HG03442 (cell line): ENCODE measurements at regions not wholly inside any gene's neighbourhood (a gene's known extent, or its start where the extent isn't known, plus 50 kb on each side); places are given as distances from the start of the nearest gene placed in this dataset.
"Not testable (repeated sequence)": the region's sequence is repeated elsewhere in the genome, so short reads cannot be mapped to it uniquely, and the experiment has no call there.

ENCODE experiments used
- ATAC-seq: cut with Tn5 transposase; IDR thresholded peaks from one replicate; pipeline ENCODE4 v1.9.1; 2021; ENCODE audit warnings: mild to moderate bottlenecking, moderate library complexity; ENCODE audit not compliant: unreplicated experiment

DNA sequence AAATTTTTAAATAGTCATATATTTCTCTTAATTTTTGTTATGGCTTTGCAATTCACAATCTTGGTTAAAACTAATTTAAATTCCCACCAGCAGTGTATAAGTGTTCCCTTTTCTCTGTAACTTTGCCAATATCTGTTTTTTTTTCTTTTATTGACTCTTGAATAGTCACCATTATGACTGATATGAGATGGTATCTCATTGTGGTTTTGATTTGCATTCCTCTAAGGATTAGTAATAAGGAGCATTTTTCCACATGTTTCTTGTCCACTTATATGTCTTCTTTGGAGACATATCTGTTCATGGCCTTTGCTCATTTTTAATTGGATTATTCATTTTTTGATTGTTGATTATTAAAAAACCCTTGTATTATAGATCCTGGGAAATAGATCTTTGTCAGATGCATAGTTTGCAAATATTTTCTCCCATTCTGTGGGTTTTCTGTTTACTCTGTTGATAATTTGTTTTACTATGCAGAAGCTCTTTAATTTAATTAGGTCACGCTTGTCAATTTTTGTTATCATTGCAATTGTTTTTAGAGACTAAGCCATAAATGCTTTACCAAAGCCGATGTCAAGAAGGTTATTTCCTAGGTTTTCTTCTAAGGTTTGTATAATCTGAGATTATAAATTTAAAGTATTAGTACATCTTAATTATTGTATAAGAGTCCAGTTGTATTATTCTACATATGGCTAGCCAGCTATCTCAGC, 610.9 kb downstream of the CHSY3 start:
- no peak for ATAC-seq

DNA sequence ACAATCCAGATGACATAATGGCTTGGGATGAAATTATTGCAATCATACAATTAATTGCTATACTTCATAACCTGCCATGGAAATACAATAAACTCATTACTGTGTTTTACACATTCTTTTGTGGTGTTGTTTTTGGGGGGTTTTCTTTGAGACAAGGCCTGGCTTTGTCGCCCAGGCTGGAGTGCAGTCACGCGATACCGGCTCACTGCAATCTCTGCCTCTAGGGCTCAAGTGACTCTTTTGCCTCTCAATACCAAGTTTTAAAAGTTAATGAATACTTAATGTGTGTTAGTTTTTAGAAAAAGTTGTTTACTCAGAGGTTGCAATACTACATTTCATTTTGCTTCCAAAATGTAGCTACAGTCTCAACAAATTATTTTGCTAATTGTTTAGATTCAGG, 598.4 kb downstream of the CHSY3 start:
- no peak for ATAC-seq

DNA sequence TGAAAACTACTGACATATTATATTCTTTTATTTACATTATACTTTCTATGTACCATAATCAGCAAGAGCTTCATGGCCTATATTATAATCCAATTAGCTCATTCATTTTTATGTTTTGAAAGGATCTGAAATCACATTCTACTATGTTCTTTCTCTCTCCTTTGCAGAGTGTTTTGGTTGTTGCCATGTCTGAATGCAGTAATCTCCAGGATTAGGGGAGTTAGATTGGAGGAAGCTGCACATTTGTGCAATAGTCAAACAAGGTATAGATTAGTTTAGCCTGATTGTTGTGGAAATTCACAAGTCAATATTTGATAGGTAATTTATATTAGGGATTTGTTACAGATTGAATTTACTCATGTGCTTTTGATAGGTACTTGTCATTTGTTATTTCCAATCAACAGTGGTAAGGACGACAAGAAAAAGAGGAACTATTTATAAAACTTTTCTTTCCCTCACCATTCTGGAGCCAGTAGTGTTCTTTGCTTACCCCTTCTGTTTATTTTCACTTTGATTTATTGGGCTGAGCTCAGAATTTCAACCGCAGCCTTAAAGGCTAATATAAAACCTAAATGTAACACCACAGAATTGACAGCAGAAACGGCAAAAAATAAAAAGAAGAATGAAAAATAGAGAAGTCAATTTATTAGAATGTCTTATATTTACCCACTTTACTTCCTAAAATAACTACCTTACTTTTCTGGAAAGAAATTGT, 597.0 kb downstream of the CHSY3 start:
- no peak for ATAC-seq

DNA sequence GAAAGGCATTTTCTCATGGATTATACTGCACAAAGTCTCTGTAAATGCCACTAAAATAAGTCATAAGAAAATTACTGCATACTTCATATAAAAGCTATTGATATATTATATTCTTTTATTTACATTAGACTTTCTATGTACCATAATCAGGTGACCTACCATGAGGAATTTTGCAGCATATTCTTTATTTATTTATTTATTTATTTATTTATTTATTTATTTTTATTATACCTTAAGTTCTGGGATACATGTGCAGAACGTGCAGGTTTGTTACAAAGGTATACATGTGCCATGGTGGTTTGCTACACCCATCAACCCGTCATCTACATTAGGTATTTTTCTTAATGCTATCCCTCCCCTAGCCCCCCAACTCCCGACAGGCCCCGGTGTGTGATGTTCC, 596.2 kb downstream of the CHSY3 start:
- ATAC-seq = not testable (repeated sequence)

DNA sequence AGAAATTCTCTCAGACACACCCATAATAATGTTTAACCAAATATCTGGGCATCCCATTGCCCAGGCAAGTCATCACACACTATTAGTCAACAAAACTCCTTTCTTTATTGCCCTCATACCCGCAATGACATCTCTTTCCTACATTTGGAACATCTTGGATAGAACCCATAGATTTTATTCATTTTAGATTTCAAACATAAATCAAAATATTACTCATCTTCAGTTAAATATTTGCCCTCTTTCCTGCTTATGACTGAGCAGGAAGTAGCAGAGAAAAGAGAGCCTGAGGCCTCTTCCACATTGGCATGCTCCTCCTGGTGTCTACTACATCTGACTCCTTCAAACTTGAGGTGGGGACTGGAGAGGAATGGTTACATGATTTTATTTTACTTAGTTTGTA, 592.0 kb downstream of the CHSY3 start:
- no peak for ATAC-seq

DNA sequence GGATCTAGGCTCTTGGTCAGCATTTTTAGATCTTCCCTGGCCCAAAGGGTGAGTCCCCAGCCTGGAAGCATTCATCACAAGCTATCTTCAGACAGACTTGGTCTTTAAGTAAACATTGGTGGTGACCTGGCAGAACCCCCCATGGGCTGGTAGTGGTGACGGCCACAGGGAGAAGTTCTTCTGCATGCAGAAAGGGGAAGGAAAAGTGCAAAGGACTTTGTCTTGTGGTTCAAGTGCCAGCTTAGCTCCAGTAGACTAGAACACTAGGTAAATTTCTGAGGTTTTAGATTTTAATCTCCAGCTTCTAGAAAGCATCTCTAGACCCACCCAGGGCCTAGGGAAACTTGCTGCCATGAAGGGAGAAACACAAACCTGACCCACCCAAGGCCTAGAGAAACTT, 584.0 kb downstream of the CHSY3 start:
- no peak for ATAC-seq

DNA sequence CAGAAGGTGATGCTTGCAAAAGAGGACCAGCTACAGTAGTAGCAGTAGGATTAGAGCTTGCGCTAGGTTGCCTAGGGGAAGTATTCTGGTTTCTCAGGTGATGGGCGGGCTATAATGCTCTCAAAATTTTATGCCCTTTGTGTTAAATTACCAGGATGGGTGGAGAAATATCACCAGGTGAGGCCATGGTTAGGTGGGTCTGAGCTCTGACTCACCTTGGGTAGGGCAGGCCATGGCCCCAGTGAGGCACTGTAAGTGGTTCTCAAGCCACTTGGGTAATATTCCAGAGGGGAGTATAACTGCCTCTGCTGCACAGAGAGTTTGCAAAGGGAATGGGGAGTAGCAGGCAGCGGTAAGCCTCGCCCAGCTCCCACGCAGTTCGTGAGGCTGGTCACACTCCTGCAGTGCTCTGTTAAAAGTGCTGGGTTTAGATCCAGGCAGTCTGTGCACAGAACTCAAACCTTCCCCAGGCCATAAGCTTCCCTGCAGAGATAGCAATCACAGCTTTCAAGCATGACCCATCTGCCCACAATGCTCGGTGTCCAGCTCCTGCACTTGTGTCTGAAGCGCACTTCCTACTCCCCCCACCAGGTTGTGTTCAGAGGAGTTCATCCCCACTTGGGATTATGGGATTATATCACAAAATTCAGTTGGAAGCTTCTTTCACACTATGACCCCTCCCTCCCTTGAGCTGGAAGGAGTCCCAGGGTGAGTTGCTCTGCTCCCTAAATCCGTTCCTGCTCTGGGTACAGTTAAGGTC, 575.0 kb downstream of the CHSY3 start:
- no peak for ATAC-seq

DNA sequence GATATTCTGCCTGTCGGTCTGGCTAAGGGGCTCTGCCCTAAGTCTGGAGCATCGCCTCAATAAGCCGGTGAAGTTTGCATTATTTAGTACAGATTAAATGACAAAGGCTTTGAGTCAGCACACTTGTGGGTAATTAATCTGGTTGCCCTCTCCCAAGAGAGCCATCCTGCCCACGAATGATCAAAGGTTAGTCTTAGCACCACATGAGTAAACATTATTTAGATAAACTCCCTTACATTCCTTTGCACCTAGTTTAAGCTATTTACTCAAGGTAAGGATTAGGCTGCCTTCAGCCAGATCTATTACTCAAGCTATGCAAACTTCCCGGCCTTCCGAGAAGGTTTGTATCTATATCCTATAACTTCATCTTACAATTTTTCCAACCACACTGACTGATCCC, 572.1 kb downstream of the CHSY3 start:
- no peak for ATAC-seq

DNA sequence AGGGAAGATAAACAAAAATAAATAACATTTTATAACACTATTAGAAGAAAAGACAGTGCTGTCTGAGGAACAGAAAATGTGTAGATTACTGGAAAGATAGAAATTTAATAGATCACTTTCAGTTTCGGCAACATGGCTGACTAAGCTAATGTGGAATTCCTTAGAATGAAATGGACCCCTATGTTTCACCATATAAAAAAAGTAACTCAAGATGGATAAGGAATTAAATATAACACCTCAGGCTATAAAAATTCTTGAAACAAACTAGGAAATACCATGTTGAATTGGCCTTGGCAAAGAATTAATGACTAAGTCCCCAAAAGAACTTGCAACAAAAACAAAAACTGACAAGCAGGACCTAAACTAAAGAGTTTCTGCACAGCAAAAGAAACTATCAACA, 558.3 kb downstream of the CHSY3 start:
- no peak for ATAC-seq

DNA sequence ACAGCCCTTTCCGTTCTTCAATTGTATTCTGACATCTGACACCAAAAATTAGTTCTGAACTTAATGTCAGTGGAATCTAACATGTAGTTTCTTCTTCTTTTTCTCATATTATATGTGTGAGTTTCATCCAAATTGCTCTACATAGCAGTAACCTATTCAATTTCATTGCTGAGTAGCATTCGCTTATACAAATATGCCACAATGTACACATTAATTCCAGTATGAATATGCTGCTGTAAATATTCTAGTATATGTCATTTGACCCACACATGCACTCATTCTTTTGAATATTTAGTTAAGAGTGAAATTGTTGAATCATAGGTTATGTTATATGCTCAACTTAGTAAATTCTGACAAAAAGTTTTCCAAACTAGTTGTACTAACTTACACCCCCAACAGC, 550.9 kb downstream of the CHSY3 start:
- ATAC-seq = no peak

DNA sequence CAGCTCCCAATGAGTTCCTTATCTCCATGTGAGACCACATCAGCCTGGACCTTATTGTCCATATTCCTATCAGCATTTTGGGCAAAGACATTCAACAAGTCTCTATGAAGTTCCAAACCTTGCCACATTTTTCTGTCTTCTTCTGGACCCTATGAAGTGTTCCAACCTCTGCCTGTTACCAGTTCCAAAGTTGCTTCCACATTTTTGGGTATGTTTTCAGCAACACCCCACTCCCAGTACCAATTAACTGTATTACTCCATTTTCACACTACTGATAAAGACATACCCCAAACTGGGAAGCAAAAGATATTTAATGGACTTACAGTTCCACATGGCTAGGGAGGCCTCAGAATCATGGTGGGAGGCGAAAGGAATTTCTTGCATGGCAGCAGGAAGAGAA, 548.5 kb downstream of the CHSY3 start:
- no peak for ATAC-seq

DNA sequence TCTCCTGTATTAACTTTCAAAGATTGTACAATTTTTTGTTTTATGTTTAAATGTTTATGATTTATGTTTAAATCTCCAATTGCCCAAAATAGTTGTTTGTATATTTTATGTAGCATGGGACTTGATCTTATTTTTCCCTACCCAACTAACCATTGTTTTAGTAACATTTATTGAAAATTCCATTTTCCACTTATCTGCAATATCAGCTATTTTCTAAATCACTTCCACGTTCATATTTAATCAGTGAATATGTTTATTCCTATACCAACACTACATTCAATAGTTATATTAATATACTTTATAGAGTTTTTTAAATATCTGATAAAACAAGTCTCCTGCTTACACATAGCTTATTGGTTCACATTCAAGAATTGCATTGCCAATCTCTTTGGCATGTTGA, 532.2 kb downstream of the CHSY3 start:
- ATAC-seq = no peak

DNA sequence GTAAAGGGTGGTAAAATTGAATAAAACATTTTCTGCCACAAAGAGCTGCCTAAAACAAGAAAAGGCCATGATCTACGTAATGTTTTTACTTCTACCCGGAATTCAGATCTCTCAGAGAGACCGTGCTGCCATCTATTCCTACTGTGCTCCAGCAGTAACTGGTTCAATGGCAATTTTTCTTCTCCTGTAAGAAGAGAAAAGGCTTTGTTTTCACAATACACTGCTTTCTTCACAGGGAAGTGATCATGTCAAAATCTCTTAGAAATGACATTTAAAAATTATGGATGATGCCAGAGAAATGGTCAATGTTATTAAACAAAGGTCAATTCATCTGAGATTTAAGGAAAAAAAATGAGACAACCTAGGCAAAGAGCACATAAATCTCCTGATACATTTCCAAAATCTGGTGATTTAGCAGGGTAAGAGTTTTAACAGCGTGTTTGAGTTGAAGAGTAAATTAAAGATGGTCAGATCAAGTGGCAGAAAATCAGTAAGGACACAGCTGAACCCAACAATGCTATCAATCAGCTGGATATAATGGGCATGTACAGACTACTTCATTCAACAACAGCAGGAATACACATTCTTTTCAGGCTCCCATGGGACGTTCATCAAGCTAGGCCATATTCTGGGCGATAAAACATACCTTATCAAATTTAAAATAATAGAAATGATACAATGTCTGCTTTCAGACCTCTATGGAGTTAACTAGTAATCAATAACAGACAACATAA, 523.1 kb downstream of the CHSY3 start:
- no peak for ATAC-seq

DNA sequence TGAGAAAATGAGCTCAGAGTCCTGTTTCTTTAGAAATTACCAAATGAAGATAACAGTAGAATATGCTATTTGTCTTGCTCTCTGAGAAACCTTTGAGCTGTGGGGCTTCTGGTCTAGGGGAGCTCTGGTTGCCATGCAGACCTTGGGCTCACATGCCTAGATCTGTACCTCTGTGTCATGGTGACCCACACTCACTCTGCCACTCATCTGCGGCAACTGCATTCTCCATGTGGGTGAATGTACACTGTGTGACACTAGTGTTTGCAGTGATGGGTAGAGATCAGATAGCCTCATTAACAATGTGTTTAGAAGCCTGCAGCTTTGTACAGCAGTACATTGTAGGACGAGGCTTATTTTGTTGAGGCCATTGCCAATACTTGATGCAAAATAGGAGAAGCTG, 521.2 kb downstream of the CHSY3 start:
- no peak for ATAC-seq

DNA sequence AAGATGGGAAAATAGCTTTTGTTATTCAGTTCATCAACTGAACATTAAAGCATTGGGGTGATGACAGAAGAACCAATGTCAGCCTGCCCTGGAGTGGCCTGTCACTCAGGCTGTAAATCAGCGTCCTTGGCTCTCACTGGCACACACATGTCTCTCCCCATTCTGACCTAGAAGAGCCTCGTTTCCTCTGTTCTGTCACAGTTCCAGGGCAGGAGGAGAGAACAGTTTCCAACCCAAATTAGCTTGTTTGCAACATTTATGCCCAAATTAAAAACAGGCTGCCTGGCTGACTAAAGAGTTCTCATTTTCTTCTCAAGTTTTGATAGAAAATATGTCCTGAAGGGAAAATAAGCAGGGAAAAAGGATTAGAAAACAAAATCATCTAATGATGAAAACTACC, 520.1 kb downstream of the CHSY3 start:
- no peak for ATAC-seq

DNA sequence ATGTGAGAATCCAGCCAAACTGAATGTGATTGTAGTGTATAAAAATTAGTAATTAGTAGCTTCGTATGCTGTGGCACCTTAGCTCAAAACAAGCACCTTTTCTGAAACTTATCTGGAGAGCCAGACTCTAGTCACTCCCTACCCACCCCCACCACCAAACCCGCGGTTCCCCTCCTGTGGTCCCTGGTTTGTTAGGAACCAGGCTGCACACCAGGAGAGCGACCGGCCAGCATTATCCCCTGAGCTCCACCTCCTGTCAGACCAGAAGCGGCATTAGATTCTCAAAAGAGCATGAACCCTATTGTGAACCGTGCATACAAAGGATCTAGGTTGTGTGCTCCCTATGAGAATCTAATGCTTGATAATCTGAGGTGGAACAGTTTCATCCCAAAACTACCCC, 498.6 kb downstream of the CHSY3 start:
- ATAC-seq = no peak

DNA sequence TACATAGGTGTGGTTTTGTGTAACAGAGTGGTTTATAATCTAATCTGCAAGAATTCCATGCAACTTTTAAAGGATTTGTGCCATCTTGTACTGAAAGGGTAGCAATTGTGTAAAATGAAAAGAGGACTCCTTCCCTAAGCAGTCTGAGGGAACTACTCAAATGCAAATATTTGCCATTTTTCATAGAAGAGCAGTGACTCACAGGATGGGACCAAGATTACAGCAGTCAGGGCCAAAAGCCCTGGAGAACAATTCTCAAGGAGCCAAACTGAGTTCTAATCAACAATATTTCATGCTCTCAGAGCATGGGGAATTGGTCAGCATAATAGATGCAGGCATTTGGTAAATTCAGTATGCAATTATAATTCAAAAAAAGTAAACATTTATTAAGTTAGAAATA, 495.8 kb downstream of the CHSY3 start:
- no peak for ATAC-seq

DNA sequence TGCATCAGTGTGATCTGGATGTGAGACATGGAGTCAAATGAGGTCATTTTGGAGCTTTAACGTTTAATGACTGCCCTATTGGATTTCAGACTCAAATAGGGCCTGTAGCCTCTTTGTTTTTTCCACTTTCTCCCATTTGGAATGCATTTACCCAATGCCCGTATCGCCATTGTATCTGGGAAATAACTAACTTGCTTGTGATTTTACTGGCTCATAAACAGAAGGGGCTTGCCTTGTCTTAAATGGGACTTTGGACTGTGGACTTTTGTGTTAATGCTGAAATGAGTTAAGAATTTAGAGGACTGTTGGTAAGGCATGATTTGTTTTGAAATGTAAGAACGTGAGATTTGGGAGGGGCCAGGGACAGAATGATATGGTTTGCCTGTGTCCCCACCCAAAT, 494.6 kb downstream of the CHSY3 start:
- ATAC-seq = no peak

DNA sequence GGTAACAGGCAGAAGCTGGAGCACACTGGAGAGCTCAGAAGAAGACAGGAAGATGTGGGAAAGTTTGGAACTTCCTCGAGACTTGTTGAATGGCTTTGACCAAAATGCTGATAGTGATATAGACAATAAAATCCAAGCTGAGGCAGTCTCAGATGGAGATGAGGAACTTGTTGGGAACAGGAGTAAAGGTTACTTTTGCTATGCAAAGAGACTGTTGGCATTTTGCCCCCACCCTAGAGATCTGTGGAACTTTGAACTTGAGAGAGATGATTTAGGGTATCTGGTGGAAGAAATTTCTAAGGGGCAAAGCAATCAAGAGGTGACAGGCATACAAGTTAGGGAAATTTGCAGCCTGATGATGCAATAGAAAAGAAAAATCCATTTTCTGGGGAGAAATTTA, 493.5 kb downstream of the CHSY3 start:
- not testable (repeated sequence) for ATAC-seq

DNA sequence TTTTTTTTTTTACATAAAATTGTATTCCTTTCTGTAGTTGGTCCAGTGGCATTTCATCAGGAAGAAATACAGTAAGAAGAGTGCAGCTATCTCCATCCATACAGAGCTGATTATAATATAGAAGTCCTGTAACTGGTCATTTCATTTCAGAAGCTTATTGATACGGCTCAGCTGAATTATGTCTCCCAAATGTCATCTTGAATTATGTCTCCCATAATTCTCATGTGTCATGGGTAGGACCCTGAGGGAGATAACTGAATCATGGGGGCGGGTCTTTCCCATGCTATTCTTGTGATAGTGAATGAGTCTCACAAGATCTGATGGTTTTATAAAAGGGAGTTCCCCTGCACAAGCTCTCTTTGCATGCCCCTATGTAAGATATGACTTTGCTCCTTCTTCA, 492.9 kb downstream of the CHSY3 start:
- ATAC-seq = no peak

DNA sequence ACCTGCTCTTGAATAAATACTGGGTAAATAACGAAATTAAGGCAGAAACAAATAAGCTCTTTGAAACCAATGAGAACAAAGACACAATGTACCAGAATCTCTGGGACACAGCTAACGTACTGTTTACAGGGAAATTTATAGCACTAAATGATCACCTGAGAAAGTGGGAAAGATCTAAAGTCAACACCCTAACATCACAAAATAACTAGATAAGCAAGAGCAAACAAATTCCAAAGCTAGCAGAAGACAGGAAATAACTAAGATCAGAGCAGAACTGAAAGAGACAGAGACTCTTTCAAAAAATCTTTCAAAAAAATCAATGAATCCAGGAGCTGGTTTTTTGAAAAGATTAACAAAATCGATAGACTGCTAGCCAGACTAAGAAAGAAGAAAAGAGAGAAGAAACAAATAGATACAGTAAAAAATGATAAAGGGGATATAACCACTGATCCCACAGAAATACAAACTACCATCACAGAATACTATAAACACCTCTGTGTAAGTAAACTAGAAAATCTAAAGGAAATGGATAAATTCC, 487.5 kb downstream of the CHSY3 start:
- ATAC-seq = not testable (repeated sequence)
